Left lobe of liver (tissue), 2 donors: ENCODE measurements at regions not wholly inside any gene's neighbourhood (a gene's known extent, or its start where the extent isn't known, plus 50 kb on each side); places are given as distances from the start of the nearest gene placed in this dataset.
"Not testable (repeated sequence)": the region's sequence is repeated elsewhere in the genome, so short reads cannot be mapped to it uniquely, and the experiment has no call there.

Experiments used
- ATAC-seq: fragments of 200-7000 bp; cut with Tn5 transposase; one replicate; pipeline ENCODE4 v1.9.1; 2020; ENCODE audit warnings: mild to moderate bottlenecking, moderate library complexity
- DNase-seq: peaks from one replicate; pipeline ENCODE4 v3.0.0-alpha.2; 2020; ENCODE audit warnings: low spot score
- donor health status: DM: no; HTN: no; CAD: no; lungs with moderate emphysema.
- donor health status: DM: no; HTN: yes; CAD: no.

DNA sequence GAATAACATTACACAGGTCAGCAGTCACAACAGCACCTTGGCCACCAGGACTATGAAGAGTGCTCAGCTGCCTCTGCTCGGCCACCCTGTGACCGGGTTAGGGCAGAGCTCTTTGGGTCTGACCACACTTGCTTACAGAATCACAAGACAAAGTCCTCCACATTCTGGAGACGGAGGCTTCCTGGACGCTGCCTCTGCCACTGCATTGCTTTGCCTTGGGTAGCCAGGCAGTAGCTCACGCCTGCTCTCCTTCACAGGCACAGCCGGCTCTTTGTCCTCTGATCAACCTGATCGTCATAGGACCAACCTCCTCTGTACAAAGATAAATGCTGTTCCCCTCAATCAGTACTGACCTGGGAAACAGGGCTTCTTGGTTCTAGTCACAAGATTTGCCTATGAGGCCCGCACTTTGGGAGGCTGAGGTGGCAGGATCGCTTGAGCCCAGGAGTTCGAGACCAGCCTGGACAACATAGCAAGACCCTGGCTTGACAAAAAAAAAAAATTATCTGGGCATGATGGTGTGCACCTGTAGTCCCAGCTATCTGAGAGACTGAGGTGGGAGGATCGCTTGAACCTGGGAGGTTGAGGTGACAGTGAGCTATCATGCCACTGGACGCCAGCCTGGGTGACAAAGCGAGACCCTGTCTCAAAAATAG lies 128.4 kb upstream of the IER5L start:
- DNase-seq (peak; percentile 30), ATAC-seq (no peak)

DNA sequence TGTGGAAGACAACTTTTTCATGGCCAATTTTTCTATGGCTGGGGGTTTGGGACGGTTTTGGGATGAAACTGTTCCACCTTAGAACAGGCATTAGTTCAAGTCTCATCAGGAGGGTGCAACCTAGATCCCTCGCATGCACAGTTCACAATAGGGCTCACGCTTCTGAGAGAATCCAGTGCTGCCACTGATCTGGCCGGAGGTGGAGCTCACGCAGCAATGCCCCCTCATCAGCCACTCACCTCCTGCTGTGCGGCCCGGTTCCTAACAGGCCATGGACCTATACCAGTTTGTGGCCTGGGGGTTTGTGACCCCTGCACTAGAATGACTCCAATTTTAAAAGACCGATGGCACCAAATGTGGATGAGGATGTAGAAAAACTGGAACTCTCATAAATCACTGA lies 127.2 kb upstream of the IER5L start:
- no peak for ATAC-seq
- DNase-seq = peak; percentile 19

DNA sequence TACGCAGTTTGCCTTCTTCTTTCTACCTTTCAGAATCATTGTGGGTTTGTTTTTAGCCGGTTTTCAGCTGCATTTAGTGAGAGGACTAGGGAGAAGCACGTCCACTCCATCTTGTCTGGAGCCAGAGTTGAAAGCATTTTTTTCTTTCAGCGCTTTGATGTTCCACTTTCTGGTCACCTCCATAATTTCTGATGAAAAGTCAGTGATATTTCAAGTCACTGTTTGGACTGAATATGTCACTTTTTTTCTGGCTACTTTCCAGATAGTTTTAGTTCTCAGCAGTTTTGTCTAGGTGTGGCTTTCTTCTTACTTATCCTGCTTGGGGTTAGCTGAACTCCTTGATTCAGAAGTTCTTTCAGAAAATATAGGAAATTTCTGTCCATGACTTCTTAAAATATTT lies 123.9 kb upstream of the IER5L start:
- DNase-seq (no peak), ATAC-seq (no peak)

DNA sequence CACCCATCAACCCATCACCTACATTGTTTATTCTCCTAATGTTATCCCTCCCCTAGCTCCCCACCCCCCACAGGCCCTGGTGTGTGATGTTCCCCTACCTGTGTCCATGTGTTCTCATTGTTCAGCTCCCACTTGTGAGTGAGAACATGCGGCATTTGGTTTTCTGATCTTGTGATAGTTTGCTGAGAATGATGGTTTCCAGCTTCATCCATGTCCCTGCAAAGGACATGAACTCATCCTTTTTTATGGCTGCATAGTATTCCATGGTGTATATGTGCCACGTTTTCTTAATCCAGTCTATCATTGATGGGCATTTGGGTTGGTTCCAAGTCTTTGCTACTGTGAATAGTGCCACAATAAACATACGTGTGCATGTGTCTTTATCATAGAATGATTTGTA lies 118.1 kb upstream of the IER5L start:
- ATAC-seq = not testable (repeated sequence)

DNA sequence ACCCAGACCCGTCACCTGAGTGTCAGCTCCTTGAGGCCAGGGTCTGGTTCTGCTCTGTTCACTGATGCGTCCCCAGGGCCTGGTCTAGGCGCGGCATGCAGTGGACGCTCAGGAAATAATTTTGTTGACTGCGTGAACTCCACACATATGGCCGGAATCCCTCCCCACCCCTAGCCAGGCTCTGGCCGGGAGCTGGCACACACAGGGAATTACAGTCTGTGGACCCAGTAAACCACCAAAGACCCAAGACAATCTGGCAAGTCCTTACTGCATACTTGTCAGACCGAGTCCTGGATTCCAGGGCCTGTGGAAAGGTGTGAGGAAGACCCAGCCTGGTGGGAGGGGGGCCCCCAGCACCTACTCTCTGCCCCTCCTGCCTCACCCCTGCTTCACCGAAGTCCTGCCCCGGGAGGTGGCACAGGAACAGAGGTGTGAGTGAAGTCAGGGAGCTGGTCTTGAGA lies 113.0 kb upstream of the IER5L start:
- peak; percentile 29 for DNase-seq
- ATAC-seq = no peak

More for the DNA sequence above, 118.1 kb upstream of the IER5L start:
- DNase-seq = peak; percentile 6

DNA sequence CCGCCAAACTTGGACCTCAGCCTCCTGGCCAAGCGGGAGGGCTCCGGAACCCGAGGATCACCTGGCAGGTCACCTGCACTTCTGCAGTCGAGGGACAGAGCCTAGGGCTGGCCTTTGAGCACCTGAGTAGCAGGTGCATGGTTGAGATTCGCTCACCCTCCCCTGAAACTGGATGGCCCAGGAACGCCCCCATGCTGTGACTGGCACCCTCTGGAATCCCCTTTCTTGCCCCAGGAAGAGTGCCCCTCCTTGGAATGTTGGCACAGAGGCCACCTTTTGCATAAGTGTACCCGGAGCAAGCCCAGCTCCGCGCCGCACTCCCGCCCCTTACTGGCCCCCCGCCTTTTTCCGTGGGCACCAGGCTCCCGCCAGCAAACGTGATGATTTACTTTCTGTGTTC lies 112.5 kb upstream of the IER5L start:
- DNase-seq (peak; percentile 36), ATAC-seq (no peak)

DNA sequence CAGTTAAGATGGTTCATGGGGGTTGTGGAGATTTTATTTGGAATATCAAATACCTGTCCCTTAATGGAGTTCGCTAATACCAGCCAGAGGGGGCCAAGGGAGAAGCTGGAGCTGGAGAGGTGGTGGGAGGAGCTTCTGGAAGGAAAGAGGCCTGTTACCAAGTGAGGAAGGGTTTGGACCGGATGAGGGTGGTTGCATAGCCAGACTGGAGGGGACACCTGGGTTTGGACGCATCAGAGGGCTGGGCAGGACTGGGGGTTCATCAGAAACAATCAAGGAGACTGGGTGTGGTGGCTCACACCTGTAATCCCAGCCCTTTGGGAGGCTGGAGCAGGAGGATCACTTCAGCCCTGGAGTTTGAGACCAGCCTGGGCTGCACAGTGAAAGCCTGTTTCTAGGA lies 111.8 kb upstream of the IER5L start:
- DNase-seq (peak; percentile 32), ATAC-seq (no peak)

DNA sequence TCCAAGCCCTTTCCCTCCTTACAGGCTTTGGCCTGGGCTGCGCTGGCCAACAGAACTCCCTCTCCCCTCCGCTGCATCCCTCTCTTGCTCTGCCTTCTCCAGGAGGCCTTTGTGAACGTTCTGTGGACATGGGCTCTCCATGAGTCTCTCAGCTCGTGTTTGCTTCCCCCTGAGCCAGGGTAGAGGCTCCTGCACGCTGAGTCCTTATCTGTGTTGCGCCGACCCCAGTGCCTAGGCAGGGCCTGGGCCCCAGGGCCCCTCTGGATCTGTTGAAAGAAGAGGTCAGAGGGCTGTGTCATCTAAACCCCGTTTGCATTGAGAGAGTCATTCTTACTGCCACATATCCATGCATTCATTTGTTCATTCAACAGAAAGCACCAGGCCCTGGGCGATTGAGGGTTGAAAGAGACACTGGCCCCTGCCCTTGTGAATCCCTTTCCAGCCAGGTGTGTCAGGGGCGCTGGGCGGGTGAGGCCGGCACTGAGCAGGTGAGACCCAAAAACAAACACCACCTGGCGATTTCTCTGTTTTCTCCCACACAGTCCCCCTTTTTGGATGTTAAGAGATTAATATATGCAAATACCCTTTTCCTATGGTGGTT lies 111.2 kb upstream of the IER5L start:
- peak; percentile 27 for DNase-seq
- ATAC-seq = no peak

DNA sequence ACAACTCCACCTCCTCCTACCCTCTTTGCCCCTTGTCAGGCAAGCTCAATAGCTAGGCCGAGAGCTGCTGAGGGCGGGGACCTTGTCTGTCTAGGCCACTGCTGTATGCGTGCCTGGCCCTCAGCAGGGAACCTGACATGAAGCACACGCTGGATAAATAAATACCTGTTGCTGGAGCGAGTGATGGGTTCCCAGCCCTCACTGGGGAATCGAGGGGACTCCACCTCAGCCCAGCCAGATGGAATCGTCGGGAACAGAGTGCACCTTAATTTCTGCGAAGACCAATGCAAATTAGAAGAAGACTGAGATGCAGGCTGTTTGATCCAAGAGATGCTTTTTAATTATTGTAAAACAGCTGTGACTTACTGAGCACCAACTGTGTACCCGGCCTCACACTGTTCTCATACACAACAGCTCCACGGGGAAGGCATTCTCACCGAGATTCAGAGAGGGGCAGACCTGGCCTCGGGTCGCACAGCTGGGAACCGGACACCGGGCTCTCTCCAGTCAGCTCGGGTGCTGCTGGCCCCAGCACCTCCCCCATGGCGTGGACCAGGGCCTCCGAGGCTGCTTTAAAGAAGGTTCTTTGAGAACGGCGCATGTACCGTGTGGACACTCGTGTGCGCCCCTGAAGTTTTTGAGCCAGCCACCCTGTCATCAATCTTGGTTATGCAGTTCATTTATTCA lies 109.7 kb upstream of the IER5L start:
- ATAC-seq (no peak), DNase-seq (peak; percentile 32)

DNA sequence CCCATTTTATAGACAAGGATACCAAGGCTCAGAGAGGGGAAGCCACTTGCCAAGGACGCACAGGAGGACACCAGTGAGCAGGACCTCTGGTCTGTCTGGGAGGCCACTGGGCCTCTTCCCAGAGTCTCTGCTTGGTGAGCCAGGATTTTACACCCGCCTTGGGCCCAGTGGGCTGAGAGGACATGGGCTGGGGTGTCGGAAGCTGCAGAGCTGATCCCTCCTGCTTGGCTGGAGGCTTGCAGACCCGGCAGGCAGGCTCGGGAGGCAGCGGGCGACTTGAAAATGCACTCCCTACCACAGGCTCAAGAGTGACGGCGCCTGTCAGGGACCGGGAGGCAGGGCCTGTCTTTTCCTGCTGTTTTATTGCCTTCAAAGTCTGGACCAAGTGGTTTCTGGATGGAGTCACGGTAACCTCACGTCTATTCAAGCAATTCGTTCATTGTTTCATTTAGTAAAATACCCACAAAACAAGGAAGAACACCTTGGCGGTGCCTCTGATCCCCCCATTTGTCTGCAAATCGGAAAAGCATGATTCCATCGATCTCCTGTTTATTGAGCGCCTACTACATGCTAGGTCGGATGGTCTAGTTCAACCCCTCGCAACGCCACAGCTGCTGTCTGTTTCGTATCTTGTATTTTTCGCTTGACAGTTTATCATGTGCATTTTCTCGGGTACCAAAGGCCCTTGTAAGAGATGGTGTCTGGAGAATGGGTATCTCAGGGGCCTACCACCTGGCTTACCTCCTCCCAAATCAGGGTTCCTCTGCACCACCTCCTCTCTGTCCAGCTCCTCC lies 108.1 kb upstream of the IER5L start:
- ATAC-seq (no peak), DNase-seq (peak; percentile 37)

DNA sequence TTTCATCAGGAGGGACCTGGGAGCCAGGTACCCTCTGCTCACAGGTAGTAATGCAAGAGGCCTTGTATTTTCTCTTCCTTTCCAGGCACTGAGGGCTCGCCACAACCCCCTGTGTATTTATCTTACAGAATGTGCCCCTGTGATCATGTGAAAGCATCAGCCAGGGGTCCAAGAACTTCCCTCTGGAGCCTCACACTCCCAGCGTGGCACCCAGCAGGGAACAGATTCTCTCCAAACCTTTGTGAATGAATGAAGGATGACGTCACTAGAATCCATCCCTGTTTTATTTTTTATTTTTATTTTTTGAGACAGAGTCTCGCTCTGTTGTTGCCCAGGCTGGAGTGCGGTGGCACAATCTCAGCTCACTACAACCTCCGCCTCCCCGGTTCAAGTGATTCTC lies 107.3 kb upstream of the IER5L start:
- DNase-seq (no peak), ATAC-seq (no peak)

DNA sequence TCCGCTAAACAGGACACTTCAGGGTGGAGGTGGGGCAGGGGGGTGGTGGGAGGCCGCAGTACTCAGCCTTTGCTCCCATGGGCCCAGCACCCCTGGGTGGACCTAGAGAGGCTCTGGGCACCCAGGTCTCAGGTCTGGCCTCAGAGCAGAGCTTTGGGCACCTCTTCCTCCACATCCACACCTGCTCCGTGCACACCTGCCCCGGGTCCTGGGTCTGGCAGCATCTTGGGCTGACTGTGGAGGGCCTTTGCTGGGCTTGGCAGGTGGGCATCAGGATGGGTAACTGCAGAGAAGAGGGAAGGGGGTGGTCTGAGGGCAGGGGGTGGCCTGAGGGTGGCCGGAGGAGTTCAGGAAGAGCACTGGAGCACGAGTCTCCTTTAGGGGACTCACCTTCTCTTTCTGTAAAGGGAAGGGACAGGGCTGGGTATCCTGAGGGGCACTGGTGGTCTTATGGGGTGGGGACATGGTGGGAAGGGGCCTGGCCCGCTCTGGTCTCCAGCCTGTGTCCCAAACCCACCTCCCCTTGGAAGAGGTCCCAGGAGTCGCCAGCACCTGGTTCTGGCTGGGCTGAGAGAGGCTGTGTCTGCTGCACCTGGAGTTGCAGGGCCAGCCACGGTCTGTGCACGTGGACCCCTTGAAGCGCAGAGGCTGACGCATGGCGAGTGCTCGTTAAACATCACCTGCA lies 106.7 kb upstream of the IER5L start:
- DNase-seq (peak; percentile 38), ATAC-seq (no peak)

DNA sequence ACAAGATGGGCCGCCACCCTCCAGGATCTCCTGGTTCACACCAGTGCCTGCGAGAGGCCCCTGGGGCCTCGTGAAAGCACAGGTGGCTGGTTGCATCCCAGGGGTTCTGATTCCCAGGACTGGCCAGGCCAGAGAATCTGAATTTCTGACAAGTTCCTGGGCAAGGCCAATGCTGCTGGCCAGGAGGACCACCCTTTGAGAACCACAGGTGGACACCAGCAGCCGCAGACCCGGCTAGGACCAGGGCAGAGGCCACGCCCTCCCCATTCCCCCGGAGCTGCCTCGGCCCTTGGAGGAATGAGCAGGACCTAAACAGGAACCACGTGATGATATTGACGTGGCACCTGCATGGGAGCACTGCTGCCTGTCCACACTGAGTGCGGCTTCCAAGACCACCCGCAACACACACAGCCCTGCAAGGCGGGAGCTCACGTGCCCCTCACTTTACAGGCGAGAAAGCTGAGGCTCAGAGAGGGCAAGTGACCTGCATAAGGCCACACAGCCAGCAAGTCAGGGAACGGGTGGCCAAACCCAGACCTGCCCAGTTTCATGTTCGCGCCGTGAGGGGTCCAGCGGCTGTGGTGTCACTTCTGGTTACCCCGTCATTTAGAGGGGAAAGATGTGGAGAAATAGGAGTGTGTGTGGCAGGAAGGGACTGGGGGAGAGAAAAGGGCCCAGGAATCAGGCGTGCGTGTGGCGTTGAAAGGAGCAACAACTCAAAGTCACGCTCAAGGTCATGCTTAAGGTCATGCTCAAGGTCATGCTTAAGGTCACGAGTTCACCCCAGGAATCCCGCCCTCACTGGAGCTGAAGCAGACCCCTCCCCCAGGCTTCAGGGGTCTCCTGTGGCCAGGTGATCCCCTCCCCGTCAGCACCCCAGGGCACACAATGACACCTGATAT lies 105.9 kb upstream of the IER5L start:
- DNase-seq (peak; percentile 41), ATAC-seq (no peak)

DNA sequence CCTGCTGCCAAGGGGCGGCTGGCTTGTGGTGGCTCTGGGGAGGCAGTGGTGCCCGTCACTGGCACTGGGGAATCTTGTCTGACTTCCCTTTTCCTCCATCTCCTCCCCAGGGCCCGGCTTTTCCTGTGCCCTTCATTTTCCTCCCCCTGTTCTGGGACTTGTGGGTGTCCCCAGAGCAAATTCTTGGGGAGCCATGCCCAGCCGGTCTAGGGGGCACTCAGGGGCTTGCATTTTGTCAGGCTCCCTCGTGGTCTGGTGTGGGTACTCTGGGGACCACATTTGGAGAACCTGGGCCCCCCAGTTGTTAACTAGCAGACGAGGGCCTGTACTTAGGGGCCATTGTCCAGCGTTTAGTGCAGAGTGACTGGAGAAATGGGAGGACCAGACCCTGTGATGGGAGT lies 105.2 kb upstream of the IER5L start:
- DNase-seq = peak; percentile 40
- ATAC-seq = no peak

DNA sequence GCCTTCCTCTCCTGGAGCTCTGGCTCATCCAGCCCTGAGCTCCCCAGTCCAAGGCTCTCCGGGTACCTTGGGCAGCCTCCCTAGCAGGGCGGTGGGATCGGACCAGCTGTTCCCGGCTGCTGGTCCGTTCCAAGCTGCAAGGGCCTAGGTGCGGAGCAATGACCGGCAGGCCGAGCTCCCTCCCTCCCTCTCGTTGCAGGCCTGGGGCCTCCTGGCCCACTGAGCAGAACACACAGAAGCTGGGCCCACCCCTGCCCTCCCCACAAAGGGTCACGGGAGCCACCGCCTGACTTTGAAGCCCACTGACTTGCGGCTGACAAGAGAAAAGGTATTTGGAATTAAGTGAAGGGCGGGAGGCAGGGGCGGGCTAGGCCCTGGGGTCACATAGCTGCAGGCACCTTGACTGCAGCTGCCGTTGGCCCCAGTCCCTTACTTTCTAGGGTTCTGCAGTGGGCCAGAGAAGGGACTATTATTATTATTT lies 104.7 kb upstream of the IER5L start:
- ATAC-seq = peak; percentile 33

DNA sequence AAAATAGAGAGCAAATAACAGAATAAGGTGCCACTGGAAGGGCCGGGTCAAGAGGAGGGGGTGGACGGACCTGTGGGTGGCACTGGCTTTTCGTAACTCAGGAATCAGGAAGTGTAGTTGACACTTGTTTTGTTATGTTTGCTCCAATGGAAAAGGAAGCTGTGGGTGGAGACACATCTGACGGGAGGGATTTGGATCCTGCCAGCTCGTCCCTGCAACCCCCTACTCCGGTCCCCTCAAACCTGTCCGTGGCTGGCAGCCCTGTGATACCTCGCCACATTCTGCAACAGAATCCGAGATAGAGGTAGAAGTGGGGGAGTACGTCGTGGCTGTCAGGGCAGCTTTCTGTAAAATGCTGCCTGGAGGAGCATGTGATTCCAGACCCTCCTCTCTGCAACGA lies 104.2 kb upstream of the IER5L start:
- ATAC-seq (peak; percentile 57), DNase-seq (peak; percentile 38)

More for the DNA sequence above, 104.7 kb upstream of the IER5L start:
- peak; percentile 45 for DNase-seq

DNA sequence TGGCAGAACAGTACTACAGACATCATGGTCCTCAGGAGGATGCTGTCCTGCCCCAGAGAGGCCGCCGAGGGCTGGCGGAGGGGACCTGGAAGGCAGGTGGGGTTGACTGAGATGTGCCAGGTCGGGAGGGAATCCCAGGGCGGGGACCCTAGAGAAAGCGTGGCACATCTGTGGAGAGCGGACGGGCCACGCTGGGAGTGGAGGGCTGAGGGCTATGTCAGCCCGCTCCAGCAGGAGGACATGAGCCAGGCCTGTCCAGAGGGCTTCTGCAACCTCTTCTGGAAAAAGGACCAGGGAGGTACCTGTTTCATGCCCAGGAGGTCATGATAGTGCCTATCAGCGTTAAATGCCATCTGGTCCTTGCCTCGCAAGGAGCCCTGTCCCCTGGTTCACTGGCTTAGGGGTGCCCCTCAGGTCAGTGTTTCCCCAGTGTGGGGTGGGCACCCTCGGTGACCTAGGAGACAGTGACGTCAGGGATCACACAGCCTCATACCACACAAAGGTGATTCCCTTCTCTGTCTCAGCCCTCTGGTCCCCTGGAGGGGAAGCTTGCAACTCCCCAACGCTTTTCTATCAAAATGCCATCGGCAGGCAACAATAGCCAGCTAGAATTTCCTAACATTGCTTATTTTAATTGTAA lies 103.6 kb upstream of the IER5L start:
- no peak for ATAC-seq
- DNase-seq = peak; percentile 38

DNA sequence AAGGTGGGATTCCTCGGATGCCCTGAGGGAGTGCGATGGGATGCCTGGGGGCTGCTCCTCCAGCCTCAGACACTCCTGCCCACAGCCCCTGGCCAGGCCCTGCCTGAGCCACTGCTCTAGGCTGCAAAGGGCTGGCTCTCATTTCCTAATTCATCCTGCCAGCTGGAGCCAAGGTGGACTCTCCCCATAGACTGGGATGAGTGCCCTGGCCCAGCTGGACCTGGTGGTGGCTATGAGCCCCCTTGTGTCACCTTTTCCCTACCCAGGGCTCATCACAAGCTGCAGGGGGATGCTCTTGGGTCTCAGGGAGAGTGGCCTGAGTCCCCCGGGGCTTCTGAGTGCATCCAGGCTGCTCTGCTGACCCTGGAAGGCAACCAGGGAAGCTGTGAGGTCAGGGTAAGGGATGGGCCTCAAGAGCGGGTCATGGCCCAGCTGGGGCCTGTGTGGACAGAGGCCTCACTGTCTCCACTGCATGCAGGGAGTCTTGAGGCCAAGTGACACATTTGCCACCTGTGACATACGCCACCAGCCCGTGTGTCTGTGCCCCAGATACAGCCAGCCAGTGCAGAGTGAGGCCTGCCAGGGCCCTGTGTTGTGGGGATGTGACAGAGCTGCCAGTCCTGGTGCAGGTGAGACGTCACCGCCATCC lies 102.7 kb upstream of the IER5L start:
- peak; percentile 42 for DNase-seq
- no peak for ATAC-seq

DNA sequence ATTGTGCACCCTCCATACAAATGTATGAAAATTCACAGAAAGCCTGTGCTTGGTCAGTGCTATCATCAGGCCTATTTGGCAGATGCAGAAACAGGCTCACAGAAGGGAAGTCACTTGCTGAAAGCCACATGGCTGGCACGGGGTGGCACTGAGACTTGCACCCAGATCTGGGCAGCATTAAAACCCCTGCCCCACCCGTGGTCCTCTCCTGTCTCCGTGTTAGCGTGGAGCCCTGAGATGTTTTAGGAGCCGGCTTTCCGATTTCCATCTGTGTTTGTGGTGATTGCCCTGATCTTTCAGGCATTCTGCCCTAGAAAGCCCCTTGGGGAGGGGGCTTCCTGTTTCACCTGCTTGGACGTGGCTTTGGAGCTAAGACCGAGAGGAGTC lies 102.2 kb upstream of the IER5L start:
- ATAC-seq (no peak), DNase-seq (no peak)
